Stimulated activated CD4-positive, alpha-beta T cell treated with anti-CD3 and anti-CD28 coated beads, Interleukin-4, amount 100 ng/mL, for 48 hours (primary cell): ENCODE measurements at regions not wholly inside any gene's neighbourhood (a gene's known extent, or its start where the extent isn't known, plus 50 kb on each side); places are given as distances from the start of the nearest gene placed in this dataset.
"Not testable (repeated sequence)": the region's sequence is repeated elsewhere in the genome, so short reads cannot be mapped to it uniquely, and the experiment has no call there.

Experiments used
- DNase-seq, 2 donors: peaks; one replicate each; pipeline ENCODE4 v3.0.0-alpha.2; 2020; ENCODE audit warnings: low read depth in 2 of 2

DNA sequence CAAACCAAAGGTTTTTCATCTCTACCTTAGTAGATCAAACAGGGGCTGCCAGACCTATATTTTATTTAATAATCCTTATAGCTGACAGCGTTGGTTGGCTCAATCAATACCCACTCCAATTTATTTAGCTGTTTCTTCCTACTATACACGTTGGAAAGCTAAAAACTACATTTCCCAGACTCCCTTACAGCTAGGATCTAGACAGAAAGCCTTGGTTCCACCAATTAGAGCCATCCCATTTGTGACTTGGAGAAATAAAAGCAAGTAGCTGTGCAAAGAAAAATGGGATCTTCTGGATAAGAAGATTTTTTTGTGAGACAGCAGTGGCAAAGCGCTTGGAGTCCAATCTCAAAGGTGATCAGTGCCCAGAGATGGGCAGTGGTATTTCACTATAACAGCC is 331.3 kb upstream of the MEIS1 start:
- no peak for DNase-seq

DNA sequence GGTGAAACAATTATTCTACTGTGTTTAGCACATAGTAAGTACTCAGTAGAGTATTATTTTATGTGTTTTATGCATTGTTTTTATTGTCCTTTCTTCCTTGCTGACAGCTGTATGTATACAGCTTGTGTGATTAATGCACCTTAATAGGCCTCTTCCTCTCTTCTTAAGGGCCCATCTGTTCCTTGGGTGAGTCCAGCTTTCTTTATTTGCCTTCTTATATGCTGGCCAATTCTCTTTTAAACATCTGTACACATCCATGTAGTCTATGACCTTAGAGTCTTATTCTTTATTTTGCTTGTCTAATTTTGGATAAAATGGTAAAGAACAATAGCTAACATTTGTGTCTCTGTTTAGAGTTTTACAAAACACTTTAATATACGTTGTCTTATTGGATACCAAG is 333.7 kb upstream of the MEIS1 start:
- no peak for DNase-seq

DNA sequence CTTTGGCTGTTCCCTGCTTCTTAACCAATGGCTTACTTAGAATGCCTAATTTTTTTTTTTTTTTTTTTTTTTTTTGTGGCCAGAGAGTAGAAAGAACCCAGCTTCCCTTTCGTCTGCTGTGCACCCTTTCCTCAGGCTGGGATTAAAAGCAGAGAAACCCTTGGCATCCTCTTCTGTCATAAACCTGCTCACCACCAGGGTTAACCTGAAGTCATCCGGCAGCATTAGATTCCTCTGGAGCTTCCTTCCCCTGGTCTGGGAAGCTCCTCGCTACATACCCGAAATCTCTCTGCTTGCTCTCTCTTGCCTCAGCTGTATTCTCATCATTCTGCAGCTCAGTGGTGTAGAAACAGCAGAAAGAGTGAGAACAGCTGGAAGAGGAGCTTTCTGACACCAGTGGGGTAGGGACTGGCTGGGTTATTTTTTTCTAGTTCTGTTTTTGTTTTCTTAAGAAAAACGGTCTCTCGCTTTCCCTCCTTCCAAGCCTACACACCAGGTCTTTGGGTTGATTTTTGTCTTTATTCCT is 339.0 kb upstream of the MEIS1 start:
- no peak for DNase-seq

DNA sequence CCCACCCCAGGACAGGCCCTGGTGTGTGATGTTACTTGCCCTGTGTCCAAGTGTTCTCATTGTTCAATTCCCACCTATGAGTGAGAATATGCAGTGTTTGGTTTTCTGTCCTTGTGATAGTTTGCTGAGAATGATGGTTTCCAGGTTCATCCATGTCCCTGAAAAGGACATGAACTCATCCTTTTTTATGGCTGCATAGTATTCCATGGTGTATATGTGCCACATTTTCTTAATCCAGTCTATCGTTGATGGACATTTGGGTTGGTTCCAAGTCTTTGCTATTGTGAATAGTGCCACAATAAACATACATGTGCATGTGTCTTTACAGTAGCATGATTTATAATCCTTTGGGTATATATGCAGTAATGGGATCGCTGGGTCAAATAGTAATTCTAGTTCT is 340.2 kb upstream of the MEIS1 start:
- DNase-seq, result not testable (repeated sequence)

DNA sequence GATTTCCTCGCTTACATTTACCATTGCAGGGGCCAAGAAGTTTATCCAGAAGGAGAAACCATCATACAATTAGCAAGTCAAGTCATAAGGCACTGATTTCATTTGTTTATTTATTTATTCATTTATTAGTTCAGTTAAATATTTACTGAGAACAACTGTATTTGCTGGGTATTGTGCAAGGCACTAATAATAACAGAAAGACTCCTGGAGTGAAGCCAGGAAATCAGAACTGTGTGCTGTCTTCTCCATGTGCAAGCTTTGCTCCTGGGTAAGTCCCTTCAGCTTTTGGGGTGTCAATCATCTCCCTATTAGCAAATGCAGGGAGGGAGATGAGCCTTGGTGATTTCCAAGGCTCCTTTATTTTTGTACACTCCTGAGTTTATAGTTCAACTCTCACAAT is 341.6 kb upstream of the MEIS1 start:
- no peak for DNase-seq

DNA sequence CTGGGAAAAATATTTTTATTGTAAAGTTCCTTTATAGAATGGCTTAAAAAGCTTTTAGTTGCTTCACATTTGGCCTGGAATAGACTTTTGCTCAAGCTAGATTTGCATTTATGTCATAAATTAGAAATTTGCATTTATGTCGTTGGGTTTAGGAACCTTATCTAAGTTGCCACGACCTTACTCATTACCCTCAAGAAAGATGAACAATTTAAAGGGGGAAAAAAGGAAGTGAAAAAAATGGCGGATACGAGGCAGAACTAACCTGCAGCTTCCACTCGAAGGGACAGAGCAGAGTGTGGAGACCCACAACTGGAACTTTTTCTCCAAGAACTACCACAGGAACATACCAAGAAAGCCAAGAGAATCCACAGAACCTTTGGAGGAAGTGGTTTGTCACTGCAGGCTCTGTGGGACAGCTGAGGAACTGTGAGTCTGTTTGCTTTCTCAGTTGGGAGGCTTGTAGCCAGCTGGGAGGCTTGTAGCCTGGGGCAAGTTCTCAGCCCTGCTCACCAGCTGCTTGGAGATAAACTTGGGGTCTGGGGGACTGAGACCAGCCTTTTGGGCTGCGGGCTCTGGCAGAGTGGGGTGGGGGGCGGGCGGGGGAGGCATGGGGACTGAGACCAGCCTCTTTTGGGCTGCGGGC is 349.9 kb upstream of the MEIS1 start:
- no peak for DNase-seq

DNA sequence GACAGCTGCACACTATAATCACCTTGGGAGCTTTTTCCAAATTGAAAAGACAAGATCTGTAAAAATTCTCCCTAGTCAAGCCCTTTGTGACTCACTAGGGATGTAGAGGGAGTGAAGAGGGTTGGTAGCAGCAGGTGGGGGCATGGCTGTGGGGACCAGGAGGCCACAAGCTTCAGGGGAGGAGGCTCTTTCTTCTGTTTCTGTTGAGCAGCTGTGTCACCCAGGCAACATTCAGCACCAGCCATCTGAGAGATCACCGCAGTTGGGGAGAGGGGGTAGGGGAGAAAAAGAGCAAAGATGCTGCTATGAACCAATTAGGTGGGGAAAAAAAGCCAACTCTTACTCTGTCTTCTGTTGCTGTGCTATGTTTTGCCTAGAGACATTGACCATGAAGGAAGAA is 352.3 kb upstream of the MEIS1 start:
- no peak for DNase-seq

DNA sequence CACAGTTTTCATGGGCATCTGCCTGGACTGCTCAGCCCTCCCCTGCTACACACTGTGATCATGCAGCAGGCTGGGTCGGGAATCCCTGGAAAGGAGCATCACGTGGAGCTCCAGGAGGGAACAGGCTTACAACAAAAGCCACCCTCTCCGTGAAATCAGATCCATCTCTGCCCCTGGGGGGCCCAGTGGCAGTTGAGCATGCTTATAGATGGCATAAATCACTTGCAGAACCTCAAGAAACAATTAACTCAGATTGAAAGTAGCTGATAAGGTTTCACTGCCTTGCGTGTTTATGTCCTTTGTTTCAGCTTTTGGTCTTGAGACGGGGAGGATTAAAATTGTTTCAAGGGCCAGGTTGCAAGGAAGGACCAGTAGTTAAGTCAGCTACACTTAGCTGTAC is 354.8 kb upstream of the MEIS1 start:
- DNase-seq, result no peak

DNA sequence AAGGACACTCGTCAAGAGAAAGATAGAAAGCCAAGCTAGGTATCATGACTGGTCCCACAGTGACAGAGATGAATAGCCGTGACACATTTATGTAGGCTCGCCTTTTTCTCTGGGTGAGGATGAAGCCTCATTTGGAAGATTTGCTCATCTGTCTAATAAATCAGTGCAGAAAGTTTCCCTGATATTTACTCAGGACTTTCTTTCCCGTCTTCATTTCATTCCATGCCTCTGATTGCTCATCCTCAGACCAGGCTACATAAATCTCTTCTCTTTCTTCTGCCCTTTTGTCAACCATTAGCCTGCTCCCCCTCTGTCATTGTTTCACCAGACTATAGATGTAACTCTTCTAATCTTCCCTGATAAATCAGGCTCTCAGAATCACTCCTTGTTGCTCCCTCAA is 361.8 kb upstream of the MEIS1 start:
- DNase-seq, result no peak

DNA sequence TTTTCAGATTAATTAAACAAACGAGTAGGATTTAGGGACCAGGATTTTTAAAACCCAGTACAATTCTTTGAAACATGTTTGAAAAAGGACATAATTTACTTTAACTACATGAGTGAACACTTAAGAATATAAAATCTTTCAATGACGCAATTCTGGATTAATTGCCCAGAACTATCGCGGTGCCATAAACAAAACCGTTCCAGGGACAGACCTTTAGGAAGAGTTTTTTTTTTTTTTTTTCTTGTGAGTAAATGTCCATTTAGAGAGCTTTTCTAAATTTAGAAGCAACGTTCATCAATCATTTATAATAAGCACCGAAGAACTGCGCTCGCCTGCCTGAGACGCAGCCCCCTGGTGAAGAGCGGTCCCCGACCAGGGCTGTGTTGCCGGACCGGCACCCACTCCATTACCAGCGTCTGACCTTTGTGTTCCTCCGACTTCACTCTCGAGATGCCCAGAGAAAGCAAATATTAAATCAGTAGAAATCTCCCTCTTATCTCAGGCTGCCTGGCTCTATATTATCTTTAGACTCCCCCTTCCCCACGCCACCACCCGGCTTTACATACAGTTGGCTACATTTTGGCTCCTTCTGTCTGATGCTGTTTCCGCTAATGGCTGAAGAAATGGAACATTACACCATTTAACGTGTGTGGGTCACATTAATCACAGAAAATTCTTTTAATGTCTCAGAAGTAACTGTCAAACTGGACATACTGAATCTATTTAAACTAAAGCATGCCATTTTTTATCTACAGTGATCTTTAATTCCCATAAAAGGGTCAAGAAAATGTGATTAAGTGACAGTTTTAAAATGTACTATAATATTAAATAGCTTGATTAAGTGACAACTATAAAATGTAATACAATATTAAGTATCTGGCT is 364.0 kb upstream of the MEIS1 start:
- no peak for DNase-seq

DNA sequence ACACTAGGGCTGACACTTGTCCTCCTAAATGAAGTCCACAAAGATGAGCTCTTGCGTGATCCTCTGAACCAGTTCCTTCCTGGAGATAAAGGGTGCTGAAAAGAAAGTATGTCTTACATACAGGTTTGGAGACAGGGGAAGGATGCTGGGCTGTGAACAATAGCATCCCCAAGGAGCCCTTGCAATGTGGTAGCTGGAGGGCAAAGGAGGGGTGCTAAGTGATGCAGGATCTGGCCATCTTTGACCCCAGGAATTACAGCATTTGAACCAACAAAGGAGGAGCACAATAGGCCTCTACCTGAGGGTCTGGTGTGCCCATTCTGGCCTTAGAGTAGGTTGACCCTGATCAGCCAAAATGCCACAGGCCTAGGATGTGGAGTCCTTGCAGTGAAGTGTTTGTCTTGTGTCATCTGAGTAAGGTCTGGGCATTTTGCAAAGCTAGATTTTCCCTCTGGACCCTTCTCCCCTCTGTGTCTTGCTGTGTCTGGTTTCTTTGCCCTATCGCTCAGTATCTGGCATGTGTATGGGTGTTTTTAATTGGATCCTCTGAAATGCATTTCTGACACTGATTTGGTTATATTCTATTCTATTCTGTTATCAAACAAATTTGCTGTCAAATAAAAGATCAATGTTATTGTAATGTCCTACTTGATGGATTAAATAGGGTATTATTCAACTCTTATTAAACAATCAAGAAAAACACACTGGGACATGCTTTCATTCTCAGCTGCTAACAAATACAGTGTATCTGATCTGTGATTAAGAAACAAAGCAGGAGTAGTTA is 364.8 kb upstream of the MEIS1 start:
- DNase-seq, result no peak

DNA sequence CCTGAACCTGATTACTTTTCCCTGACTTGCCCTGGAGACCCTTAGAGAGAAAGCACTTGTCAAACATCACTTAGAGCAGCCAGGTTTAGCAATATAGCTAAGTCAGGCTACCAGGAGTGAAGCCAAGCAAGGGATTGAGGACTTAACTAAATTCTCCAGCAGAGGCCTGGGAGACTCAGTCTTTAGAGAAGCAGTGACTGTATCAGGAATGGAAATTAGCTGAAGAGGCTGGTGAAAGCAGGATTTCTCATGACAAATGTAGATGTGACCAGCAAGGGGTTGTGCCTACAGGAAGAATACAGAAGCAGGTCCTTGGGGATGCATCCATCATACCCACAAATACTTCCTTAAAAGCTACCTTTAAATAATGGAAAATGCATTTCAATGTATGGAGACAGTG is 368.9 kb upstream of the MEIS1 start:
- no peak for DNase-seq

DNA sequence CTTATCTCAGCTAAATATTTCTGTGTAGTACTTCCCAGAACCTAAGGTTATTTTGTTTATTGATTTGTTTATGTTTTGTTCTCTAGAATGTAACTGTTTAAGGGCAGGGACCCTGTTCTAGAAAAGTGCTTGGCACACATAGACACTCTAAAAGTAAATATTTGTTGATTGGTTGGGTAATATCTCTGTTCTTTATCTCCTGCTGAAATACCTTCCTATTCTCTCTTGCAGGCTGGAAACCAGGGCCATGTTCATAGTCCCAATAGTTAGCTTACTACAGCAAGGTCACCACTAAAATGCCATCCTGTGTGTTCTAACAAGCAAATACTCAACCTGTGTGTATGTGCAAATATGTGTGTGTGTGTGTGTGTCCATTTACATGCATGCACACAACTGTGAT is 375.6 kb upstream of the MEIS1 start:
- DNase-seq, result no peak

DNA sequence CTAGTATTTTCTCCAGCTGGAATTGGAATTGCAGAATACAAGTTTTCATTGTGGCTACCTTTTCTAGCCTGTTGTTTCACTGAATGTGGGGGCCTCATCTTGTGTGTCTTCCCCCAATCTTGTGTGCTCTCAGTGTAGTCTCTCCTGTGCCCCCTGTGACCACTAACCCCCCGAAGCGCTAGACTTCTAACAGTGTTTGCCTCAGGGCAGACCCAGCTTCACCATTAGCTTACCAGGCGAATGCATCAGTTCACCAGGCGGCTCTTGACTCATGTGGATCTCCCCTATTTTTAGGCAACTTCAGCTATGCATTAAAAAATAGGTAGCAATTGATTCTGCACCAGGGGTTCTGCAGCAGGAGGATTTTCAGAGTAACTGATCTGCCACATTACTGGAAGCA is 376.2 kb upstream of the MEIS1 start:
- no peak for DNase-seq

DNA sequence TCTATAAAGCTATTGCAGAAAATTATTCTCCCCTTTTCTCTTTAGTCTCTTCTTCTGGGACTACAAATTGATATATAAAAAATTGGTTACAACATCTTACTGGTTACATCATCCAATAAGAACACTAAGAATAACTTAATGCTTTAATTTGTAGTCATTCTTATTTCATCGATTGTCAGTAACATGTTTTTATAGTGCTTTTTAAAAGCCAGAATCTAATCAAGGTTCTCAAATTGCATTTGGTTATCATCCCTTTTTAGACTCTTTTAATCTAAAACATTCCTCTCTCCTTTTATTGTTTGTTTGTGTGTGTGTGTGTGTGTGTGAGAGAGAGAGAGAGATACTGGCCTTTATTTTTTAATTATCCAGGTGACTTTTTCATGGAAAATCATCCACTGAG is 377.1 kb upstream of the MEIS1 start:
- DNase-seq, result no peak

DNA sequence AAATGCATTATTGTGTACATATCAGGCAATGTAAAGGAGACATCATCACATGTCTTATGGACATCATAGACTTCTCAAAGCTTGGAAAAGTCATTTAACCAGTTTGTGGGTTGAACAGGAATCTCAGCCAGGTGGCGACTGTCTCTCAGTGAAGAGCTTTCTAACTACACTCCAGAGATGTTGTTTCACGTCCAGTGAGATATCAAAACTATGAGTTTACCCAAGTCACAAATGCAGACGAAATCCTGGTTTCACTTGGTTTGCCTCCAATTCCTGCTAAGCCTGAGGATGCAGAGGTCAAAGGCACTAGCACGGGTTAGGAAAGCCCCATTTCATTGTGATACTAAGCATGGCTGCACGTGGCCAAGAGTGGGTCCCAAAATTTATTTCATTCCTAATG is 384.5 kb upstream of the MEIS1 start:
- DNase-seq, result no peak

DNA sequence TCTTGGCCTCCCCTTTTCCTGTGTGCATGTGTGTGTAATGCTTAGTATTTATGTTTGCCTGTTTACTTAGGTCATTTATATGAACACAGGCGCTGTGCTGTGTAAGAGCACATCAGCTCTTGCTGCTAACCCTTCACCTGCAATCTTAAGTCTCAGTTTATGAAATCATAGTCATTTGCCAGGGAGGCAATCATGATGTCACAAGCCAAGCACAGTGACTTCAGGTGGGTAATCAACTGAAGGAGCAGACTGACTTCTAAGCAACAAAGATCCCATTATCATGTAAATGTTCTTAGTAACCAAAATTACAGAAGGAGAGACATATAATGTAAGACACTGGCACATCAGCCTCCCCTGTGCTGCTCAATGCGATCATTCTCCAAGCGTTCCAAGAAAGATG is 386.3 kb upstream of the MEIS1 start:
- DNase-seq, result no peak

DNA sequence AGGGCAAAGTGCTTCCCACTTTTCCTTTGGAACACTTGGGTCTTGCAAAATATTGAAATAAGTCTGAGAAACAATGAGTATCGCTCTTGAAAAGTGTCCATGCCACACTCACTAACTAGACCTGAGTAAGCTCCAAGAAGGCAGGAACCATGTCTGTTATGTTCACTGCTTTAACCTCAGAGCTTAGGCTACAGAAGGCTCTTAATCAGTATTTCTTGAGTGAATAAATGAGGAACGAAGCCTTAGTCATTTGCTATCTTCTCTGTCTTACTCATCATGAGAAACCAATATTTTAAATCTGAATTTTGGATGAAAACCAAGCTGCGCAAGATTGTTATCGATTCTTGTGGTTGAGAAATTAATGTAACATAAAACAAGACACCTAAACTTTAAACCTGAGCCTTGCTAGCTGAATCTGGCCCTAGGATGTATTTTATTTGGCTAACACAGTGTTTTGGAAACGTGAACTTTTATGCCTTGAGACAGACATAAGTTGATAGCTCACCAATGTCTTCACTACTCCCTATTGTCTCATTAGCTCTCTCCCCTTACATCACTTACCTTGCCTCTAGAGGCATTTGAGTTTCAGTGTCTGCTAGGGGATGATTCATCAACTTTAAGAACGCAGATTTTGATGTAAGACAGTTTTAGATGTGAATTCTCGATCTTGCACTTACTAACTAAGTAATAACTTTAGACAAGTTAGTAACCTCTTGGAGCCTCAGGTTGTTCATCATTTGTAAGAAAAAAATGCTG is 392.8 kb upstream of the MEIS1 start:
- no peak for DNase-seq

DNA sequence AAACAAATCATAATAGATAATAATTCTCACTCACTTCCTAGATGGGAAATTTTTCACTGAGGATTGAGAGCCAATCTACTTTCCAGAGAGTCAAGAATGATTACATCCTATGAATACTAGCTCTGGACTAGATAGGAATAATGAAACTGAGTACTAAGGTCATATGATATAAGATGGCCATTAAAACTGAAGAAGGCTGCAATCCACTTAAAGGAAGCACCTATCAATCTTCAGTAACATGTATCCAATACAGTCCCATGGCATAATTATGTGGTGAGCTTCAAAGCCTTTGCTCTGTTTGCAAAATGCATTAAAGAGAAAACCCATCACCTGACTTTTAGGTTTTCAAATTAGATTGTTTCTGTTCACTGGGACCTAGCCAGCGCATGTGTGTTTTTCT is 398.0 kb upstream of the MEIS1 start:
- DNase-seq, result no peak

DNA sequence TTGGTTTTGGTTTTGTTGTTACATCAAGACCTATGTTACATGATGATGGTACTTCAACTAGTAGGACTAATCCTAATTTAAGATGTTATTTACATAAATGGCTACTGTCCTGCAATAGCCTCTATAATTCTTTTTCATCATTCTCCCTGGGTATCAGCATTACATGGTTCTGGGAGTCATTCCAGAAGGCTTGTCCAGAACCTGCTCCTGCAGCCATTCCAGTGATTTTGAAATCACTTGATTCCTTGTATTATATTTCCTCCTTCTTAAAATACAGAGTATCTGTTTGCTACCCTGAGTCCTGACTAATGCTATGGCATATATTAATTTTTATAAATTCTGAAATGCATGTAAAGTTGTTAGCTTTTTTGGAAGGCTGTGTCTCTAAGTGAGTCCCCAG is 400.5 kb upstream of the MEIS1 start:
- DNase-seq, result no peak

DNA sequence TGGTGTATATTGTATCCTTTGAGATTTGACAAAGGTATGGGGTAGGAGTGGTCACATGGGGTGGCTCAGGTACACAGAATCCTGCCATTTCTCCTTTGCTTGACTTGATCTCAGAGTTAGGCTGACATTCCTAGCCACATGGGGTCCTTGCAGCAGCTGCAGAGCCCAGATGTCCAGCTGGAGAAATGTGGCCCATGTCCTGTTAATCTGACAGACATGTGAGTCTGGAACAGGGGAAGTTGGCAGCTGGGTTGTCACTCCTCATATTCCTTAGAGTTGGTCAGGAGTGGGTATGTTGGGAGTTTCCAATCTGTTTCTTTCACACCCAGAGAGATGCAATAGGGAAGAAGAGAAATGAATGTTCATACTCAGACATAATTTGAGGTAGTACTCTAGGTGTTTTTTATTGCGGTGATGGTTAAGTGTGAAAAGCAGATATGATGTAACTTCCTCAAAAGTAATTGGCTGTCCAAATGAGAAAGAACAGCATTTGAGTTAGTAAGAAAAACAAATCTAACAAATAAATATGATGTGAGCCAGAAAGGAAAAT is 402.6 kb upstream of the MEIS1 start:
- DNase-seq, result no peak

DNA sequence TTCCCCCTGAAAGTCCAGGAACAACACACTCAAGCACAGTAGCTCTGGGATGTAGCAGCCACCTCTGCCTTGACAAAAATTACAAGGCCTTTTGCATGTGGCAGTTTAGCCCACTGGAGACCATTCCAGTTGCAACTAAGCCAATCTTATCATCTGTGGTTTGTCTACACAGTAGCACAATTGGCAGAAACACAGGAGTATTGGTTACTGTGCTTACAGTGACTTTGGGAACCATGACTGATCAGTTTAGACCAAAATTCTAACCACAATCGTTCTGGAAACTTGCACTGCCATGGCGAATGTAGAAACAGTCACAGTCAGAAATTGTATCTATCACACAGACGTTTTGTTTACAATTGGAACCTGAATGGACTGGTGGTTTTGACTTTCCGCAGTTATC is 403.7 kb upstream of the MEIS1 start:
- no peak for DNase-seq
